ENCODE measurements at regions not wholly inside any gene's neighbourhood (a gene's known extent, or its start where the extent isn't known, plus 50 kb on each side); places are given as distances from the start of the nearest gene placed in this dataset.

DNA sequence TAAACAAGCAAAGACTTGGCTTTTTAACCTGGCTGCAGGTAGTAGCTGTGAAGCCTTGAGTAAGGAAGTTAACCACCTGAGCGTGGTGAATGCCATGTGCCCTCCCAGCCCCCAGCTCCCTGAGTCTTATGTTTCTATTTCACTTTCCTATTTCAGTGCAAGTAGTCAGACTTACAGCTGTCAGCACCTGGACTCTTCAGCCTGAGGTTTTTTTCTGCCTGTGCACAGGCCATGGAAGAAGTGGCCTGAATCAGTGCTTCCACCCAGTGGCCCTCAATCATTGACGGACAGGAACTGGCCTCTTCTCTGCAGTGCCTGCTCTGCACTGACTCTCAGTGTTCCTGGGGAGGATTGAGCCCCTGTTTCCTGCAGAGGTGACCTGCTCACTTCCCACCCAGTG lies 796.4 kb downstream of the MED13L start:
- TF ChIP-seq POLR2A (IDR thresholded peaks at IDR 0.05; ENCODE audit: extremely low read depth, insufficient read length) (no peak), MYC (IDR thresholded peaks at IDR 0.05; ENCODE audit: low read depth, low read length) (no peak)
- TF ChIP-seq, protein P1, sequence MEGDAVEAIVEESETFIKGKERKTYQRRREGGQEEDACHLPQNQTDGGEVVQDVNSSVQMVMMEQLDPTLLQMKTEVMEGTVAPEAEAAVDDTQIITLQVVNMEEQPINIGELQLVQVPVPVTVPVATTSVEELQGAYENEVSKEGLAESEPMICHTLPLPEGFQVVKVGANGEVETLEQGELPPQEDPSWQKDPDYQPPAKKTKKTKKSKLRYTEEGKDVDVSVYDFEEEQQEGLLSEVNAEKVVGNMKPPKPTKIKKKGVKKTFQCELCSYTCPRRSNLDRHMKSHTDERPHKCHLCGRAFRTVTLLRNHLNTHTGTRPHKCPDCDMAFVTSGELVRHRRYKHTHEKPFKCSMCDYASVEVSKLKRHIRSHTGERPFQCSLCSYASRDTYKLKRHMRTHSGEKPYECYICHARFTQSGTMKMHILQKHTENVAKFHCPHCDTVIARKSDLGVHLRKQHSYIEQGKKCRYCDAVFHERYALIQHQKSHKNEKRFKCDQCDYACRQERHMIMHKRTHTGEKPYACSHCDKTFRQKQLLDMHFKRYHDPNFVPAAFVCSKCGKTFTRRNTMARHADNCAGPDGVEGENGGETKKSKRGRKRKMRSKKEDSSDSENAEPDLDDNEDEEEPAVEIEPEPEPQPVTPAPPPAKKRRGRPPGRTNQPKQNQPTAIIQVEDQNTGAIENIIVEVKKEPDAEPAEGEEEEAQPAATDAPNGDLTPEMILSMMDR (IDR thresholded peaks at IDR 0.05; ENCODE audit: low read depth, low read length): no peak
- TF ChIP-seq, protein P2, sequence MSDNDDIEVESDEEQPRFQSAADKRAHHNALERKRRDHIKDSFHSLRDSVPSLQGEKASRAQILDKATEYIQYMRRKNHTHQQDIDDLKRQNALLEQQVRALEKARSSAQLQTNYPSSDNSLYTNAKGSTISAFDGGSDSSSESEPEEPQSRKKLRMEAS (IDR thresholded peaks at IDR 0.05; ENCODE audit: low read depth, low read length): no peak
